HG02973 (cell line): ENCODE measurements at regions not wholly inside any gene's neighbourhood (a gene's known extent, or its start where the extent isn't known, plus 50 kb on each side); places are given as distances from the start of the nearest gene placed in this dataset.

Experiments used
- ATAC-seq: cut with Tn5 transposase; IDR thresholded peaks from one replicate; pipeline ENCODE4 v1.9.1; 2021; ENCODE audit warnings: moderate library complexity; ENCODE audit not compliant: unreplicated experiment

- ATAC-seq, result no peak
Observed at GRCh38 chr6:33869826-33870423, 66.1 kb upstream of the MLN start.

GRCh38 chr6:33869121-33869520 lies 65.3 kb upstream of the MLN start:
- ATAC-seq, result no peak

GRCh38 chr6:33868141-33868540 lies 64.3 kb upstream of the MLN start:
- no peak for ATAC-seq

GRCh38 chr6:33865478-33866077 lies 61.8 kb upstream of the MLN start:
- ATAC-seq, result no peak

- ATAC-seq, result no peak
Observed at GRCh38 chr6:33863723-33864440, 60.1 kb upstream of the MLN start.

- no peak for ATAC-seq
Observed at GRCh38 chr6:33863084-33863483, 59.3 kb upstream of the MLN start.

GRCh38 chr6:33862536-33862935 lies 58.7 kb upstream of the MLN start:
- no peak for ATAC-seq

GRCh38 chr6:33861722-33862121 lies 57.9 kb upstream of the MLN start:
- no peak for ATAC-seq

- ATAC-seq, result no peak
Observed at GRCh38 chr6:33860706-33861474, 57.1 kb upstream of the MLN start.

- ATAC-seq, result no peak
Observed at GRCh38 chr6:33860006-33860405, 56.2 kb upstream of the MLN start.

- ATAC-seq, result no peak
Observed at GRCh38 chr6:33858804-33859505, 55.2 kb upstream of the MLN start.

GRCh38 chr6:33857932-33858475 lies 54.2 kb upstream of the MLN start:
- ATAC-seq, result no peak

- ATAC-seq, result no peak
Observed at GRCh38 chr6:33857093-33857931, 53.5 kb upstream of the MLN start.

GRCh38 chr6:33856655-33857054 lies 52.9 kb upstream of the MLN start:
- no peak for ATAC-seq

GRCh38 chr6:33856031-33856590 lies 52.3 kb upstream of the MLN start:
- ATAC-seq, result no peak

- no peak for ATAC-seq
Observed at GRCh38 chr6:33854572-33855030, 50.8 kb upstream of the MLN start.

GRCh38 chr6:33853736-33854135 lies 49.9 kb upstream of the MLN start:
- ATAC-seq, result no peak
